ENCODE measurements at regions not wholly inside any gene's neighbourhood (a gene's known extent, or its start where the extent isn't known, plus 50 kb on each side); places are given as distances from the start of the nearest gene placed in this dataset.

GRCh38 chr18:68500556-68500955 is 214.4 kb downstream of the TMX3 start:
- no peak for DNase-seq

GRCh38 chr18:68499141-68499540 is 215.8 kb downstream of the TMX3 start:
- ATAC-seq (ENCODE audit: low FRiP score in 2 of 2) (no peak), DNase-seq (no peak)
- 70 to 89% methylated on average over 2 of the region's 2 CpGs for WGBS, 2 donors
- TF ChIP-seq POLR2AphosphoS5 (IDR thresholded peaks at IDR 0.05) (no peak), CTCF (IDR thresholded peaks at IDR 0.05) (no peak), POLR2A (IDR thresholded peaks at IDR 0.05) (no peak), EP300 (IDR thresholded peaks at IDR 0.05) (no peak)
- Histone ChIP-seq H3K9me3 (no peaks in the 10 kb centered on the region), H3K4me3 (no peak overlapping the region), H3K36me3 (no peaks in the 10 kb centered on the region), H3K27ac (no peak overlapping the region), H3K27me3 (no peaks in the 10 kb centered on the region), H3K4me1 (no peaks in the 10 kb centered on the region)

More at GRCh38 chr18:68500556-68500955, 214.4 kb downstream of the TMX3 start:
- no peak for TF ChIP-seq POLR2AphosphoS5 (IDR thresholded peaks at IDR 0.05)
- no peak for TF ChIP-seq CTCF (IDR thresholded peaks at IDR 0.05)
- TF ChIP-seq EP300 (IDR thresholded peaks at IDR 0.05) = no peak
- no peak for TF ChIP-seq POLR2A (IDR thresholded peaks at IDR 0.05)
- Histone ChIP-seq H3K36me3 (no peaks in the 10 kb centered on the region), H3K9me3 (no peaks in the 10 kb centered on the region), H3K27ac (no peak overlapping the region), H3K4me1 (no peaks in the 10 kb centered on the region), H3K4me3 (no peak overlapping the region), H3K27me3 (no peaks in the 10 kb centered on the region)
- 72 to 79% methylated on average over 4 of the region's 4 CpGs for WGBS, 2 donors
- no peak for ATAC-seq (ENCODE audit: low FRiP score in 2 of 2)

GRCh38 chr18:68498636-68499035 is 216.3 kb downstream of the TMX3 start:
- H3K36me3 ChIP-seq = no peaks in the 10 kb centered on the region
- DNase-seq (no peak), ATAC-seq (ENCODE audit: low FRiP score in 2 of 2) (no peak)
- H3K9me3 ChIP-seq = no peaks in the 10 kb centered on the region
- no peaks in the 10 kb centered on the region for H3K27me3 ChIP-seq
- H3K4me1 ChIP-seq = no peaks in the 10 kb centered on the region
- TF ChIP-seq POLR2A (IDR thresholded peaks at IDR 0.05) = no peak
- TF ChIP-seq CTCF (IDR thresholded peaks at IDR 0.05) = no peak
- TF ChIP-seq EP300 (IDR thresholded peaks at IDR 0.05) = no peak
- no peak for TF ChIP-seq POLR2AphosphoS5 (IDR thresholded peaks at IDR 0.05)
- 89 to 96% methylated on average over 1 of the region's 1 CpG for WGBS, 2 donors
- no peak overlapping the region for H3K27ac ChIP-seq
- no peak overlapping the region for H3K4me3 ChIP-seq

GRCh38 chr18:68498185-68498584 is 216.7 kb downstream of the TMX3 start:
- H3K4me1 ChIP-seq = no peaks in the 10 kb centered on the region
- no peak overlapping the region for H3K27ac ChIP-seq
- ATAC-seq (ENCODE audit: low FRiP score in 2 of 2) (no peak), DNase-seq (no peak)
- TF ChIP-seq POLR2AphosphoS5 (IDR thresholded peaks at IDR 0.05) = no peak
- no peak for TF ChIP-seq CTCF (IDR thresholded peaks at IDR 0.05)
- no peak for TF ChIP-seq POLR2A (IDR thresholded peaks at IDR 0.05)
- no peak for TF ChIP-seq EP300 (IDR thresholded peaks at IDR 0.05)
- 59 to 61% methylated on average over 1 of the region's 1 CpG for WGBS, 2 donors
- no peaks in the 10 kb centered on the region for H3K27me3 ChIP-seq
- no peaks in the 10 kb centered on the region for H3K36me3 ChIP-seq
- no peaks in the 10 kb centered on the region for H3K9me3 ChIP-seq
- H3K4me3 ChIP-seq = no peak overlapping the region

- TF ChIP-seq POLR2A (IDR thresholded peaks at IDR 0.05) (no peak), EP300 (IDR thresholded peaks at IDR 0.05) (peak in 2 of 4 donors; percentile 68 to 74), POLR2AphosphoS5 (IDR thresholded peaks at IDR 0.05) (peak in 1 of 2 donors; percentile 34), CTCF (IDR thresholded peaks at IDR 0.05) (no peak)
- Histone ChIP-seq H3K27me3 (no peaks in the 10 kb centered on the region), H3K9me3 (no peaks in the 10 kb centered on the region), H3K4me3 (no peak overlapping the region), H3K36me3 (no peaks in the 10 kb centered on the region), H3K4me1 (no peaks in the 10 kb centered on the region), H3K27ac (peak overlapping the region in 1 of 4 donors; percentile 54)
- DNase-seq (no peak), ATAC-seq (ENCODE audit: low FRiP score in 2 of 2) (peak; percentile 71 to 89)
- WGBS, 2 donors = 61 to 62% methylated on average over 3 of the region's 3 CpGs
Observed at GRCh38 chr18:68494802-68495581, 219.9 kb downstream of the TMX3 start.

All from upper lobe of left lung (tissue), 6 donors.